ENCODE measurements at regions not wholly inside any gene's neighbourhood (a gene's known extent, or its start where the extent isn't known, plus 50 kb on each side); places are given as distances from the start of the nearest gene placed in this dataset.

DNA sequence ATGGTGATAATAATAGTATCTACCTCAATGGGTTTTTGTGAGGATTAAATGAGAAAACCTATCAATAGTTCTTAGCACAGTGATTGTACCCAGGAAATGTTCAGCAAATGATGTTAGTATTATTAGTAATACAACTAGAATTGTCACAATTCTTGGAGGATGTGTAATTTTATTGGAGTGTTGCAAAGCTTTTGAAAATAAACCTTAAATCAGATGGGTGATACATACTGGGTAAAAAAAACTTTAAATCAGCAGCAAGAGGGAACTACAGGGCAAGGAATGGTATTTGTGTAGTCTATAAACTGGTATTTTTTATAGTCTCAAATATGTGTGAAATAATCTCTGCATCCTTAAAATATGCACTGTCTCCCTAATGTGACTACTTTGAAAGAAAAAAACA lies 371.6 kb downstream of the PIK3R1 start:
- TF ChIP-seq, protein P1, sequence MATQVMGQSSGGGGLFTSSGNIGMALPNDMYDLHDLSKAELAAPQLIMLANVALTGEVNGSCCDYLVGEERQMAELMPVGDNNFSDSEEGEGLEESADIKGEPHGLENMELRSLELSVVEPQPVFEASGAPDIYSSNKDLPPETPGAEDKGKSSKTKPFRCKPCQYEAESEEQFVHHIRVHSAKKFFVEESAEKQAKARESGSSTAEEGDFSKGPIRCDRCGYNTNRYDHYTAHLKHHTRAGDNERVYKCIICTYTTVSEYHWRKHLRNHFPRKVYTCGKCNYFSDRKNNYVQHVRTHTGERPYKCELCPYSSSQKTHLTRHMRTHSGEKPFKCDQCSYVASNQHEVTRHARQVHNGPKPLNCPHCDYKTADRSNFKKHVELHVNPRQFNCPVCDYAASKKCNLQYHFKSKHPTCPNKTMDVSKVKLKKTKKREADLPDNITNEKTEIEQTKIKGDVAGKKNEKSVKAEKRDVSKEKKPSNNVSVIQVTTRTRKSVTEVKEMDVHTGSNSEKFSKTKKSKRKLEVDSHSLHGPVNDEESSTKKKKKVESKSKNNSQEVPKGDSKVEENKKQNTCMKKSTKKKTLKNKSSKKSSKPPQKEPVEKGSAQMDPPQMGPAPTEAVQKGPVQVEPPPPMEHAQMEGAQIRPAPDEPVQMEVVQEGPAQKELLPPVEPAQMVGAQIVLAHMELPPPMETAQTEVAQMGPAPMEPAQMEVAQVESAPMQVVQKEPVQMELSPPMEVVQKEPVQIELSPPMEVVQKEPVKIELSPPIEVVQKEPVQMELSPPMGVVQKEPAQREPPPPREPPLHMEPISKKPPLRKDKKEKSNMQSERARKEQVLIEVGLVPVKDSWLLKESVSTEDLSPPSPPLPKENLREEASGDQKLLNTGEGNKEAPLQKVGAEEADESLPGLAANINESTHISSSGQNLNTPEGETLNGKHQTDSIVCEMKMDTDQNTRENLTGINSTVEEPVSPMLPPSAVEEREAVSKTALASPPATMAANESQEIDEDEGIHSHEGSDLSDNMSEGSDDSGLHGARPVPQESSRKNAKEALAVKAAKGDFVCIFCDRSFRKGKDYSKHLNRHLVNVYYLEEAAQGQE (IDR thresholded peaks at IDR 0.05; ENCODE audit: insufficient read depth in 1 of 2, low read depth in 2 of 2, low read length in 2 of 2) = no peak
- TF ChIP-seq SIN3A (IDR thresholded peaks at IDR 0.05; ENCODE audit: borderline replicate concordance, insufficient read depth, low read length) = no peak
- TF ChIP-seq POLR2AphosphoS5 (IDR thresholded peaks at IDR 0.05; ENCODE audit: low read depth, low read length) = no peak

Data from PFSK-1 (cell line).